Left ventricle myocardium inferior (tissue), 1 donor: ENCODE measurements at regions not wholly inside any gene's neighbourhood (a gene's known extent, or its start where the extent isn't known, plus 50 kb on each side); places are given as distances from the start of the nearest gene placed in this dataset.

ENCODE experiments used
- DNase-seq: peaks from one replicate; pipeline ENCODE4 v3.0.0-alpha.2; 2020
- H3K27ac ChIP-seq: fragments of 200-600 bp; replicated peaks from 2 replicates; pipeline ENCODE4 v1.8.0; 2021
- H3K27me3 ChIP-seq: fragments of 200-600 bp; 2 replicates; pipeline ENCODE4 v1.8.0; 2021; ENCODE audit warnings: low read depth
- H3K36me3 ChIP-seq: fragments of 200-600 bp; 2 replicates; pipeline ENCODE4 v1.8.0; 2021
- H3K4me1 ChIP-seq: fragments of 200-600 bp; 2 replicates; pipeline ENCODE4 v1.8.0; 2021
- H3K4me3 ChIP-seq: fragments of 200-600 bp; 2 replicates; pipeline ENCODE4 v1.8.0; 2021; ENCODE audit warnings: mild to moderate bottlenecking, moderate library complexity
- H3K9me3 ChIP-seq: fragments of 200-600 bp; replicated peaks from 2 replicates; pipeline ENCODE4 v1.8.0; 2021
- CTCF ChIP-seq: fragments of 200-600 bp; IDR thresholded peaks from 2 replicates; pipeline ENCODE4 v1.8.0; 2021; ENCODE audit warnings: antibody characterized with exemption, mild to moderate bottlenecking, borderline replicate concordance
- intact Hi-C: fragments of 100-400 bp; cut with micrococcal nuclease; formaldehyde crosslinking; loops from one replicate; pipeline ENCODE4 v1.11.0; 2022
- donor health status: DM: no; HTN: yes; CAD: no; lungs with severe emphysema.

GRCh38 chr3:76198086-76198485, 412.7 kb upstream of the ZNF717 start:
- Histone ChIP-seq H3K36me3 (no peaks in the 10 kb centered on the region), H3K4me1 (no peaks in the 10 kb centered on the region), H3K9me3 (no peaks in the 10 kb centered on the region), H3K4me3 (no peak overlapping the region), H3K27ac (no peak overlapping the region), H3K27me3 (no peaks in the 10 kb centered on the region)
- TF ChIP-seq CTCF, result no peak
- no peak for DNase-seq
- intact Hi-C loops, result no loop called here

DNA sequence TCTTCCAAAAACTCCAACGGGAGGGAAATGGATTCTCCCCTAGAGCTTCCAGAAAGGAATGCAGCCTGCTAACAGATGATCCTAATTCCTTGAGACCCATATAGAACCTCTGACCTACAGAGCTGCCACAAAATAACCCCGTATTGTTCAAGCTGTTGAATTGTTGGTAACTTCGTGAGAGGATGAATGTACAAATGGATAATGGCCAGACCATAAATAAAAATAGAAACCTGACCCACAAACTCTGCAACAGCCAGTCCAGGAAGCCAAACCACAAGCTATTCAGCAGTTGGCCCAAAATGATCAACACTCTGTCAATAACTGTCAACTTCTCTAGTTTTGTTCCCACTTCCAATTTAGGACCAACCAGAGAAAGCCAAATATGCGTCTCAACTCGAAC, 414.0 kb upstream of the ZNF717 start:
- intact Hi-C loops, result no loop called here
- DNase-seq, result no peak
- H3K27ac ChIP-seq, result no peak overlapping the region
- no peak for TF ChIP-seq CTCF
- H3K4me1 ChIP-seq, result no peaks in the 10 kb centered on the region
- no peaks in the 10 kb centered on the region for H3K9me3 ChIP-seq
- H3K36me3 ChIP-seq, result no peaks in the 10 kb centered on the region
- no peak overlapping the region for H3K4me3 ChIP-seq
- H3K27me3 ChIP-seq, result no peaks in the 10 kb centered on the region

DNA sequence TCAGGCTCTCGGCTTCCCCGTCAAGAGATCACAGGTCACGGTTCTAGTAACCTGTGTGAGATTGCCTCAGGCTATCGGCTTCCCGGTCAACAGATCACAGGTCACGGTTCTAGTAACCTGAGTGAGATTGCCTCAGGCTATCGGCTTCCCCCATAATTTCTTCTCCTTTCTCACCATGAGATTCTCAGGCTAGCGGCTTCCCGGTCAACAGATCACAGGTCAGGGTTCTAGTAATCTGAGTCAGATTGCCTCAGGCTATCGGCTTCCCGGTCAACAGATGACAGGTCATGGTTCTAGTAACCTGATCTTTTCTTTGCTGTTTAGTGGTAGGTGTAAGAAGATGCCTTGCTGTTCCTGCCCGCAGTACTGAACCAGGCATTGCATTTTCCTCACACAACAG, 418.2 kb upstream of the ZNF717 start:
- Histone ChIP-seq H3K36me3 (no peaks in the 10 kb centered on the region), H3K4me1 (no peaks in the 10 kb centered on the region), H3K9me3 (no peaks in the 10 kb centered on the region), H3K27me3 (no peaks in the 10 kb centered on the region), H3K27ac (no peak overlapping the region), H3K4me3 (no peak overlapping the region)
- intact Hi-C loops, result no loop called here
- no peak for DNase-seq
- no peak for TF ChIP-seq CTCF

GRCh38 chr3:76206346-76206745, 421.0 kb upstream of the ZNF717 start:
- intact Hi-C loops, result no loop called here
- Histone ChIP-seq H3K27ac (no peak overlapping the region), H3K4me3 (no peak overlapping the region), H3K4me1 (no peaks in the 10 kb centered on the region), H3K27me3 (no peaks in the 10 kb centered on the region), H3K36me3 (no peaks in the 10 kb centered on the region), H3K9me3 (no peaks in the 10 kb centered on the region)
- no peak for TF ChIP-seq CTCF
- DNase-seq, result no peak

- H3K36me3 ChIP-seq, result no peaks in the 10 kb centered on the region
- no peak for TF ChIP-seq CTCF
- H3K27ac ChIP-seq, result no peak overlapping the region
- H3K4me1 ChIP-seq, result no peaks in the 10 kb centered on the region
- intact Hi-C loops, result no loop called here
- DNase-seq, result no peak
- H3K27me3 ChIP-seq, result no peaks in the 10 kb centered on the region
- peaks cover 25% of the 10 kb centered on the region for H3K9me3 ChIP-seq
- no peak overlapping the region for H3K4me3 ChIP-seq
These were observed 427.3 kb upstream of the ZNF717 start for GRCh38 chr3:76212679-76213078.

DNA sequence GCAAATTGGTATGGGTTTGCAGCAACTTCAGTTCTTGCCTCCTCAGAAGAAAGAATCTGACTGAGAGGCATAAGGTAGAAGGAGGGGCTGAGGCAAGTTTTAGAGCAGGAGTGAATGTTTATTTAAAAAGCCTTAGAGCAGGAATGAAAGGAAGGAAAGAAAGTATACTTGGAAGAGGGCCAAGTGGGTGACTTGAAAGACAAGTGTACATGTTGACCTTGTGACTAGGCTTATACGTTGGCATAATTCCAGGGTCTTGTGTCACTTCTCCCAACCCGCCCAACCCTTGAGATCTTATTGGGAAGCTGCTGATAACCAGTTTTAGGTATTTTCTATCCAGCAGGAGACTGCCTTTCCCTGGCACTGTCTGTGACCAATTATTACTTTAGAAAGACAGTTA, 436.9 kb upstream of the ZNF717 start:
- no peak for TF ChIP-seq CTCF
- Histone ChIP-seq H3K4me3 (no peak overlapping the region), H3K36me3 (no peaks in the 10 kb centered on the region), H3K27me3 (no peaks in the 10 kb centered on the region), H3K4me1 (no peaks in the 10 kb centered on the region), H3K9me3 (peaks cover 9% of the 10 kb centered on the region), H3K27ac (no peak overlapping the region)
- intact Hi-C loops, result no loop called here
- DNase-seq, result no peak
